HEK293T (cell line): ENCODE measurements at regions not wholly inside any gene's neighbourhood (a gene's known extent, or its start where the extent isn't known, plus 50 kb on each side); places are given as distances from the start of the nearest gene placed in this dataset.

Experiments
- ARNT ChIP-seq: fragments of 450-650 bp; IDR thresholded peaks from 2 replicates; pipeline ENCODE4 v1.6.1; 2017; ENCODE audit warnings: mild to moderate bottlenecking
- BHLHE40 ChIP-seq: fragments of 450-650 bp; IDR thresholded peaks from 2 replicates; pipeline ENCODE4 v1.6.1; 2016; ENCODE audit warnings: mild to moderate bottlenecking, moderate library complexity, borderline replicate concordance
- CTBP1 ChIP-seq: fragments of 450-650 bp; IDR thresholded peaks from 2 replicates; pipeline ENCODE4 v1.6.1; 2016; ENCODE audit warnings: borderline replicate concordance
- ELF4 ChIP-seq: fragments of 450-650 bp; IDR thresholded peaks from 2 replicates; pipeline ENCODE4 v1.6.1; 2017; ENCODE audit warnings: antibody characterized with exemption
- FOXA1 ChIP-seq: fragments of 450-650 bp; IDR thresholded peaks from 2 replicates; pipeline ENCODE4 v1.6.1; 2016; ENCODE audit warnings: mild to moderate bottlenecking
- FOXK2 ChIP-seq: fragments of 450-650 bp; IDR thresholded peaks from 2 replicates; pipeline ENCODE4 v1.6.1; 2016; ENCODE audit warnings: mild to moderate bottlenecking
- FOXM1 ChIP-seq: fragments of 450-650 bp; IDR thresholded peaks from 2 replicates; pipeline ENCODE4 v1.6.1; 2017; ENCODE audit warnings: mild to moderate bottlenecking, borderline replicate concordance
- NFRKB ChIP-seq: fragments of 450-650 bp; IDR thresholded peaks from 2 replicates; pipeline ENCODE4 v1.6.1; 2016; ENCODE audit warnings: mild to moderate bottlenecking, moderate library complexity
- PKNOX1 ChIP-seq: fragments of 450-650 bp; IDR thresholded peaks from 2 replicates; pipeline ENCODE4 v1.6.1; 2016
- SP1 ChIP-seq: fragments of 450-650 bp; IDR thresholded peaks from 2 replicates; pipeline ENCODE4 v1.6.1; 2017
- SUZ12 ChIP-seq: fragments of 450-650 bp; IDR thresholded peaks from 2 replicates; pipeline ENCODE4 v1.6.1; 2016; ENCODE audit warnings: mild to moderate bottlenecking
- TARDBP ChIP-seq: fragments of 450-650 bp; IDR thresholded peaks from 2 replicates; pipeline ENCODE4 v1.6.1; 2016
- ZNF384 ChIP-seq: fragments of 450-650 bp; IDR thresholded peaks from 2 replicates; pipeline ENCODE4 v1.6.1; 2016

GRCh38 chr9:119020730-119021333 lies 348.4 kb downstream of the BRINP1 start:
- no peak for TF ChIP-seq PKNOX1
- TF ChIP-seq ELF4: no peak
- no peak for TF ChIP-seq CTBP1
- no peak for TF ChIP-seq BHLHE40
- no peak for TF ChIP-seq FOXM1
- TF ChIP-seq FOXK2: no peak
- no peak for TF ChIP-seq SUZ12
- TF ChIP-seq SP1: no peak
- TF ChIP-seq FOXA1: no peak
- no peak for TF ChIP-seq ARNT
- no peak for TF ChIP-seq TARDBP
- TF ChIP-seq ZNF384: no peak
- TF ChIP-seq NFRKB: no peak
